NCI-H524 (cell line): ENCODE measurements at regions not wholly inside any gene's neighbourhood (a gene's known extent, or its start where the extent isn't known, plus 50 kb on each side); places are given as distances from the start of the nearest gene placed in this dataset.
A peak's percentile ranks its signal among the peaks of the same experiment; 100 is the strongest.

Experiments
- DNase-seq, 2 experiments: peaks; one replicate each; lab custom pipeline; 2025; lab: John Stamatoyannopoulos, UW

GRCh38 chr17:70230850-70231640 is 61.7 kb downstream of the KCNJ2 start:
- DNase-seq: no peak

GRCh38 chr17:70232466-70232865 is 63.1 kb downstream of the KCNJ2 start:
- DNase-seq: no peak

GRCh38 chr17:70235252-70235651 is 65.9 kb downstream of the KCNJ2 start:
- no peak for DNase-seq

- no peak for DNase-seq
Observed at GRCh38 chr17:70238228-70238627, 68.9 kb downstream of the KCNJ2 start.

GRCh38 chr17:70238646-70239045 is 69.3 kb downstream of the KCNJ2 start:
- DNase-seq: no peak

- no peak for DNase-seq
Observed at GRCh38 chr17:70239391-70239826, 70.1 kb downstream of the KCNJ2 start.

GRCh38 chr17:70241071-70241470 is 71.7 kb downstream of the KCNJ2 start:
- no peak for DNase-seq

GRCh38 chr17:70242781-70243437 is 73.6 kb downstream of the KCNJ2 start:
- DNase-seq: no peak

GRCh38 chr17:70251706-70252105 is 82.4 kb downstream of the KCNJ2 start:
- DNase-seq: no peak

GRCh38 chr17:70254735-70255460 is 85.6 kb downstream of the KCNJ2 start:
- DNase-seq: peak in 1 of 2 experiments; percentile 48

- no peak for DNase-seq
Observed at GRCh38 chr17:70256751-70257150, 87.4 kb downstream of the KCNJ2 start.

- no peak for DNase-seq
Observed at GRCh38 chr17:70258465-70258864, 89.1 kb downstream of the KCNJ2 start.

GRCh38 chr17:70259400-70259799 is 90.1 kb downstream of the KCNJ2 start:
- DNase-seq: no peak

GRCh38 chr17:70261170-70261569 is 91.8 kb downstream of the KCNJ2 start:
- no peak for DNase-seq

GRCh38 chr17:70265471-70265870 is 96.1 kb downstream of the KCNJ2 start:
- DNase-seq: no peak

GRCh38 chr17:70266394-70266793 is 97.1 kb downstream of the KCNJ2 start:
- DNase-seq: no peak

GRCh38 chr17:70268383-70268782 is 99.1 kb downstream of the KCNJ2 start:
- DNase-seq: no peak

GRCh38 chr17:70270554-70270953 is 101.2 kb downstream of the KCNJ2 start:
- DNase-seq: no peak

- DNase-seq: peak; percentile 81 to 99
Observed at GRCh38 chr17:70271200-70271599, 101.9 kb downstream of the KCNJ2 start.

- DNase-seq: peak; percentile 92 to 97
Observed at GRCh38 chr17:70271672-70272071, 102.3 kb downstream of the KCNJ2 start.

GRCh38 chr17:70274255-70274654 is 104.9 kb downstream of the KCNJ2 start:
- no peak for DNase-seq

- no peak for DNase-seq
Observed at GRCh38 chr17:70276906-70277305, 107.6 kb downstream of the KCNJ2 start.
